HG03045 (cell line): ENCODE measurements at regions not wholly inside any gene's neighbourhood (a gene's known extent, or its start where the extent isn't known, plus 50 kb on each side); places are given as distances from the start of the nearest gene placed in this dataset.

Experiments used
- ATAC-seq: cut with Tn5 transposase; IDR thresholded peaks from one replicate; pipeline ENCODE4 v1.9.1; 2021; ENCODE audit warnings: mild to moderate bottlenecking, moderate library complexity; ENCODE audit not compliant: unreplicated experiment

DNA sequence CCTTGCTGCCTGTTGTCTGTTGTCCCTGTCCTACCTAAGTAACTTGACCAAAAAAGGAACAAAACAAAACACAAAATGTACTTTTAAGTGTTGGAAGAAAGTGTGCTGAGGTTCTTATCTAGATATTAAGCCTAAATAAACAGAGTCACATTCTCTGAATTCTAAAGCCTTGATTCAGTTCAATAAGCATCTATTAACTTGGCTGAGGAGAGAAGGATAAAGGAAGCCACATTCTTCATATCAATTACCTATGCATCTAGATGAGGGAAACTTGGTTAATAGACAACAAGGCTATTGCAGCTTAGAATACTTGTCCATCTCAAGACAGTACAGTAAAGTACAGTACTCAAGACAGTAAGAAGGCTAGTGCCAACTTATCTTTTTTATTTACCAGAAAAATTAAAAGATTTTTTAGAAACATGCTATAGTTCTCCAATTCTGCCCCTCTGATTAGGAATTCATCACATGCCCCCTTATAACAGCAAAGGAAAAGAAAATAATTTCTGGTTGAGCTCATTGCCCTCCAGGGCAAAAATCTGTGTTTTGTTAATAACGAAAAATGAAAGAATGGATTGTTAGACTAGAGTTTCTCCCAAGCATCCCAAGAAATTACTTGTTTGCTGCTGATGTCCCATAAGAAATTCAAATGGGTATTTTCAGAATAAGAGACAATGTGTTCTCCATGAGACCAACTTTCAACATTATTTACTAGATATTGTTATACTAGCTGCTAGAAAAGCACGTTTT is 546.5 kb upstream of the SEMA3D start:
- no peak for ATAC-seq

DNA sequence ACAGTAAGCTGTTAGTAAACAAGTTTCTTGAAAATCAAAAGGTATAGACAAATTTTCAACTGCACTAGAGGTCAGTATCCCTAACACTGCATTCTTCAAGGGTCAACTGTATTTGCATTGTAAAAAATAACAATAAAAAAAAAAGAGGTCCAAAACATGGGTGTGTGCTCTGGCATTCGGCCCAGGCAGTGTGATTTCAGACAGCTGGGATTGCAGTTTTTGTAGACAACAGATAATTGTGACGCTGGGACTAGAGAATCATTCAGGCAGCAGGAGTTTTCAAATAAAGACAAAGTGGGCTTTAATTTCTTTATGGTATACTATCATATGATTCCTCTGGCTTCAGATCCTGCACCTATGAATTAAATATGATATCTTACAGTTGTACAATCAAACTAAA is 543.2 kb upstream of the SEMA3D start:
- no peak for ATAC-seq

DNA sequence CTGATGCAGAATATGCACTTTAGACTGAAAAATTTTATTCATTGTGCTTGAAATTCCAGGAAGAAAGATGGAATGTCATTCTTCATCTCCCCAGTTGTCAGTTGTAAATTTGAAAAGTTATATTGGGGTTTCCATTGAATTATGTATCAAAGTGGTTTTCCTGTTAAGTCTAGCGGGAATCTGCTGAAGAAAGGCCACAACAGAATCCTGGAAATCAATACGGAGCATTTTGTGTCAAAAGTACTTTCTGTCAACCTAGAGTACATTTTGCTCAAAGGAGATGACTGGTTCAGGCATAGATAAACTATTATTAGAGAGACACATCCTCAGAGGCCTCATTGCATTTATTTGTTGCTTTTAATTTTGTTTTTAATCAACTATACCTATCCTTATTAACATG is 538.2 kb upstream of the SEMA3D start:
- ATAC-seq = no peak

DNA sequence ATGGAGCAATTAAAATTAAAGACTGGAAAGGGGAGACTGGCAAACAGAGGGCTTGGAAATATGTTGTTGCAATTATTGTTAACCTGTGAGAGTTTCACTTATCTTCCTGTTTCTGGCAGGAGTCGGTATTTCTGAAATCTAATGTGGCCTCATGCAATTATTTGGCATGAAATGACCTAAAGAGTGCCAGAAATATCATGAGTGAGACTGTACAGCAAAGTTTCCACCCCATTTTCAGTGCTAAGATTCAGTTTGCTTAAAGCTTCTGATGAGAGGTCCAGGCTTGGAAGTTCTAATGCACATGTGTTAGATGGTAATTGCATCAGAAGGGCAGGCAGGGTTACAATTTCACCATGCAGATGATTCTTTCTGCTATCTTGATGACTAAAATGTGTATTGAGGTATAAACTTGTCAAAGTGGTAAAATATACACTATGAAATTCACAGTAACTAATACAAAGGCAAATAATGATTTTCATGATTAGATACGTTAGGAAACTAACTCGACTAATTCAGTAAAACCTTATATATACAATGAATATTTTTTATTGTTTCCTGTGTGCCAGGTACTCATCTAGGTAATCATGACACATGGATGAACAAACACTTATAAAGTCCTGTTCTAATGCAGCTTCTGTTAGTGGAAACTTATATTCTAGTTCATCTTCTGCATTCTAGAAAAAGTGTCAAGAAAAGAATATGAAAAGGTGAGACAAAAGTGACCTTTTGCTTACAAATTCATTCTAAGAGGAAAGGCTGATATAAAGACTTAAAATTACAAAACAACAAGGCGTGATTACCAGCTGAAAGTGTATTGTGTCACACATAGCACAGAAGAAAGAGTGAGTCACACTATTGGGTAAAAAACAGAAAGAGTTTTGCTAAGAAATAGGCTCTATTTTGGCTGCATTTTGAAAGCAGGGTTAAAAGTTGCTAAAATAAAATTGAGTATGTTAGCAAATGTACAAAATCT is 533.4 kb upstream of the SEMA3D start:
- ATAC-seq = no peak

DNA sequence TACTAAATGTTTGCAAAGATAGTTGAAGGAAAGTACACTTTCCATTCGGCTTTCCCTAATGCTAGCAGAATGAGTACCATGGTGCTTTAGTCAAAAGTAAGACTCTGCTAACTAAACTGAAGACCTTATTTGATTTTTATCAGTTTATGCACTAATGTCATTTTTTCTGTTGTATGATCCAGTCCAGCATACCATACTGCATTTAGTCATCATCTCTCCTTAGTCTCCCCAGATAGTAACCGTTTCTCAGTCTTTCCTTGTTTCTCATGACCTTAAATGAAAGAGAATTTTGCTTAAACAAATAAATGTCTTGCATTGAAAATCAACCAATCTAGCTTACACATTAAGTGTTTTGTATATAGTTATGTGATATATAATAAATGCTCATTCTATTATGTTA is 529.5 kb upstream of the SEMA3D start:
- no peak for ATAC-seq

DNA sequence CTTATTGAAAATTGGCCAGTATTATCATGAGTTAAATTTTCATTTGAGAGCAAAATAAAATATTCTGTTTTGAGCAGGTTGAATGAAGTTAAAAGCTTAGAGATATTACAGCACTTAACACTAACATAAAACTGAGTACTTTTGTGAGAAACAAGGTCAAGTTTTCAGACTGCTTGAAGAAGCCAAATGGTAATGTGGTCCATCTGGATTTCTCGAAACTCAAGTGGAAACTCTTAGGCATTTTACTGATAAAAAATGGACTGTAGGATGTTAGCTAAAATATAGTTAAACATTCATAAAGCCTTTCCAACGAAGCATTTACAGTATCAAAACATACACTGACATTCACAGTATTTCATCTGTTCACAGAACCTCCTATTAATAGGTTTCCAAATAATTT is 528.1 kb upstream of the SEMA3D start:
- ATAC-seq = no peak

DNA sequence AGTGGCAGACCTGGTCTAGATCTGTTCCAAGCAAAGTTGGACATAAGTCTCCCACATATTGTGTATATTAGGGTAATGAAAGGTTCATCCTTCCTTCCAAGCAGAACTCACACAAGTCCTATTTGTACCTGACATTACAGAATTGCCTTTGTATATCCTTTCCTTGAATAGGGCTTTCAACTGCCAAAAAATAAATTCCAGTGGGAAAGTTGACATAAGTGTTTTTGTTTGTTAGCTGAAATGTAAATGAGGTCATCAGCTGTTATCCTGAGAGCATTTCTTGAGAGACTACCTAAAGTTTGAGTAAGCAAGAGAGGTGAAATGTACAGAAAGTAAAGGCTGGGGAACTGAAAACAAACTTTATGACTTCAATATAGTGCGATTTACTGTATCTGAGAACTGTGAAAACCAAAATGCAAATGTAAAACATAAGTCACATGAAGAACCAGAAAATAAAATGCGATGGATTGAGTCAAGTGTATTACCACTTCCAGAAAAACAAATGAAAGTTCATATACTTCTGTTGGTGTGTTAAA is 527.3 kb upstream of the SEMA3D start:
- no peak for ATAC-seq

DNA sequence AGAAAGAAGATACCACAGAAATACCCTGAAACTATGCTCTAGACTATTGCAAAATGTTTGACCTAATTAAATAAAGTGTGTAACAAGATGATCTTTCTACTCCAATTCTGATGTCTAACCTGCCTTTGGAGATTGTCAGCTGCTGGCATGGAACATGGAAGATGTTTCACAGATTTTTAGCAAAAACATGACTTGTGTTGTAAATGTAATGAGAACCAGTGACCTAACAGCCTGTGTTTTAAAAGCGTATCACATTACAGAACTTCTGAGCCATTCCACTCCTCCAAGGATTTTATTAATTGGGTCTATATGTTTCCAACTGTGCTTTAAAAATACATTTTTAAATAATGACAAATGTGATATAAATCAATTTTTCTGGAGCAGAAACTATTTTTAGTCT is 526.3 kb upstream of the SEMA3D start:
- ATAC-seq = no peak

DNA sequence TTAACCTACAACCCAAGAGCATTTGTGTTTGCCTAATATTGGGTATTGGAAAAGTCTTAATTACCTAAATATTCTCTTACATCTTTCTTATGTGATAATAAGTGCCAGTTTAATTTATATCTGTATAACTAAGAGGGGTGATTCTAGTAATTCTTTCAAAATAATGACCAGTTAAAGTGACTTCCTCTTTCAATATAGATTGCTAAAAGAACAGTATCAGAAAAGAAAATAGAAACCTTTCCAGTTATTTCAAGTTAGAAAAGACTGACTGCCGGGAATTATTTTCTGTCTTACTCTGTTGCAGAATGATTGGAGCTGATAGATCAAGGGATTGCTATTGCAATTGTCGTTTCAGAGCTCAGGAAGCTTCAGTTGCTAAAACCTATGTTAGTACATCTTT is 525.0 kb upstream of the SEMA3D start:
- no peak for ATAC-seq

DNA sequence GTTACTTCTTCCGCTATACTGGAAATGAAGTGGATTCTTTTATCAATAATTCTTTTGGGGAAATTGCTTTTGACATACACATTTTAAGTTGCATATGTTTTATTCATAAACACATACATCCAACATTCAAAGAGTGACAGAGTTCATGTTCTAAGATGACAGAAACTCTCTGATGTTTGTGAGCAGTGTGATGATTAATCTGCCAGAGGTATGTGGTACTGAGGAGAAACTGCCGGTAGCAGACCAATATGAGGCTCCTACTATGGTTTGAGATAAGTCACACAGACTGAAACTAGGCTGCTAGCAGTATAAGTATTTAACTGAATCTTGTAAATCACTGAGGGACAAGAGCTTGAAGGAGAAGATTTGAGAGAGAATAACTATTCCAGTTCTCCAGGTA is 524.1 kb upstream of the SEMA3D start:
- ATAC-seq = no peak

DNA sequence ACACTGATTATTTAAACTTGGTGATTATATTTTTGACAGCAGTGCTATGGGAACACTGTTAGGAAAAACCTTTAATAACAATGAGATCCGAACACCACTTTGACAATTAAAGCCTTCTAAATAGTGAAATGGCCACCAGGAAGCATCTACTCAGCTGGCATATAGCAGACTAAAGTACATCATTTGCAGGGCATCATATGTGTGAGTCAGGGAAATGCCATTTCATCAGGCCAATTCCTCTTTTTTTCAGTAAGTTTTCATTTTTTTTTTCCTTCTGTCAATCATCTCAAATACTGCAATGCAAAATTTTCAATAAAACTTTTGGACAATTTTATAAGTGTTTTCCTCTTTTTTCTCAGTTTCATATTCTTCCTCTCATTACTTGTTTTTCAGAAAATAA is 521.4 kb upstream of the SEMA3D start:
- ATAC-seq = no peak

DNA sequence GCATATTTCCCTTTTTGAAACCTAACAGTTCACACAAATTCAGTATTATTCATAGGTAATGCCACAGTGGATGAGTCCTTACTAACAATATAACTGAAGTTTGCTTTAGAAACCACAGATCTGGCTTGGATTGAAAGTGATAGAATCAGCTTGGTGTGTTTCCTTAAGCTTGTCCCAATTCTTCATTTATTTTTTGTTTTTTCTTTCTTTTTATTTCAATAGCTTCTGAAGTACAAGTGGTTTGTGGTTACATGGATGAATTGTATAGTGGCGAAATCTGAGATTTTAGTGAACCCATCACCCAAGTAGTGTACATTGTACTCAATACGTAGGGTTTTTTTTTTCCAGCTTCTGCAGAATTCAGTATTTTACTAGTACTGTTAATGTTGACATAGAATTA is 518.2 kb upstream of the SEMA3D start:
- ATAC-seq = no peak

DNA sequence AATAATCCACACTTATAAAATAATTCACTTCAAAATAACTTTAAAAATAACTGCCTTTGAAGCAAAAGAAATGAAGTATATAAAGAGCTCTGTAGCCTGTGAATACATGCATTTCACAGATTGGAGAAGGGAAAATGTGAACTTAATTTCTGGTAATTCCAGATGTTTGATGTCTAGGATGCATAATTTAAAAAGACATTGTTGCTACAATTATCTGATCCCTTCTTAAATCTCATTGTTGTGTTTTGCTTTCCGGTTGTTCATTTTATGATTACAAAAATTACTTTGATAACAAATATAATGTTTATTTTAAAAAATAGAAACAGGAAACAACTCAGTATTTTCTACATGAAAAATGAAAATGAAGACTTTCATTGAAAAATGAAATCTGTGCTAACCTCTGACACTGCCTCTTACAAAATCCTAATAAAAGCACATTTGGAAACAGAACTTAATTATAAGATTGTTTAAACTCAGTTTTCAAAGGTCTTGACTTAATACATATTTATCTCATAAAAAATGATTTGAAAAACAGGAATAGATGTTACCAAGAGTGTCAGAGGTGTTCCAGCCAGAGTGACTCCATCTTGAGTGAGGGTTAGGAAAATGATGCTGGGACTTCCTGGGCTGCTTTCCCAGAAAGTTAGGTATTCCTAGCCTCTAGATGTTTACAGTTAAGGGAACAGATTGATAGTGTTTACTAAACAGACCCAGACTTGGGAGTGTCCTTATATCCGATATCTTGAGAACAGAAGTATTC is 516.6 kb upstream of the SEMA3D start:
- ATAC-seq = no peak

DNA sequence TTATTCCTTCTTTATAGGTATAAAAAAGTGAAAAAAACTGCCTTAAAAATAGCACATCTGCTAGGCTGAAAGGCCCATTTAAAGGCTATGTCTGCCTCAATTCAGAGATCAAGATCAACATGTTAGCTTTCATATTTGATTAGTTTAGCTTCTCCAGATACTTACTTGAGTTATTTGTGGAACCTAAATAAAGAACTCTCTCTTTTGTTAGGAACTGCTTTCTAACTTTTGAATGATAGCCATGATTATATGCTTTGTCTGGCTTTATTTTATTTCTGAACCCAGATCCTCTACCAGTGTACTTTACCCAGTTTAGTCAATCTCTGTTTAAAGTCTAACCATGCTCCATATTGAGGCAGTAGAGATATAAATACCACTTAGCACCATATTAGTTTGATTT is 515.5 kb upstream of the SEMA3D start:
- ATAC-seq = no peak

DNA sequence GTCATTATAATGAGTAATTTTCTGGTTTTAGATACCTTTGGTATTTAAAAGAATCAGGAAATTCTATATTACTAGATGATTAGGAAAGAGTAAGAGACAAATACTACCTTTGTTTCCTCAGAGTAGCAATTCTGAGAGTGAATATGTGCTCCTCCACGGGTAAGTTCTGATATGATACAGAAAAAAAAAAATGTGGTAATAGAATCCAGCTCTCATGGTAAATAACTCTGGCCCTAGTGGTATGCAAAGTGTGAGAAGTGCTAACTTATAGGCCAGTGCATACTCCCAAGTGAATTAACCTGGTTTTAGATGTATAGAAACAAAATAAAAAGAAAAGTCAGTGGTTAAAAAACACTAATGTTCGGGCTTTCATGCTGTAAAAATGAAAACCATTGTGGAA is 512.6 kb upstream of the SEMA3D start:
- ATAC-seq = no peak

DNA sequence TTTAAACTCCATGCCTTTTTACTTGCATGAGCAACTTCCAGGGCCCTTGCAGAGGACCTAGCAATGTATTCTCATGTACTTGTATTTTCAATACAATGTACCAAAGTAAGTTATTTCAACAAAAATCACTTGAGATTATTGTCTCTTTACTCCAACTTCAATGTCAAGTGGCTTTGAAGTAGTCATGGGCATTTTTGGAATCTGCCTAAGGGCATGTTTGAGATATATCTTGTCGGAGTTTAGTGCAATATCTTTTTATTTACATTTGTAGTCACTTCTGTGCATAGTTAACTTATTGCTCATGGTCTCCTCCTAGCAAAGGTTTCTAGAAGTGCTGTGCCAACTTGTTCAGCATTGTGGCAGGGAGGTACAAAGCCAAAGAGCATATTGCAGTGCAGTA is 508.7 kb upstream of the SEMA3D start:
- no peak for ATAC-seq

DNA sequence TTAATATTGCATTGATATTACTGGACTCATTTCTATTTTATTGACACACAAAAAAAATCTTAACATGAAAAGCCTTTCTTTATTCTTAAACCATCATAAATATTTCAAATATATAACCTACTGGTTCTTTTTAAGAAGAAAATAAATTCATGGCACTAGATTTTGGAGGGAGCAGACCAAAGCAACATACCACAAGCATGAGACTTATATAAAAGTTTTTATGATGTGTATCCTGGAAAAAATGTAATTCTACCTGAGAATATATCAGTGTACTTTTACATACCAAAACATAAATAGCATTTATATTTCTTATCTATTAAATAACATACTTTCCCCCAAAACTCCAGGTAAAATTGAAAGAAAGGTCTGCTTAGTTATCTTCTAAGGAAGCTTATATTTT is 508.2 kb upstream of the SEMA3D start:
- ATAC-seq = no peak

DNA sequence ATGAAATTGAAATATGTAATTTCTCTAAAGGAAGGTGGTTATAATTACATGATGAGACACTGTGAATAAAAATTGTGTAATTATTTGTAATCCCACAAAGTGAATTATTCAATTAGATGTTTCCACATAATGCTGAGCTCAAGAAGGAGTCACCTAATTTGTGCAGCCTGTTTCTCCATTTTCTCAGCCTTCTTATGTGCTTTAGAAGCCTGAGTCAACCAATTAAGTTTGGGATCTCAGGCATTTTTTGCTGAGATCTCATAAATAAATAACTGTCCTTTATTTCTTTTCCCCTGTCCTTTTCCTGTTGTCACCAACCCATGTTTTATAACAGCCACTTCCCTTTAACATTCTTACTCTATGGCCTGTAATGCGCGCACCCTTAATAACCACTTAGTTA is 506.5 kb upstream of the SEMA3D start:
- ATAC-seq = no peak

DNA sequence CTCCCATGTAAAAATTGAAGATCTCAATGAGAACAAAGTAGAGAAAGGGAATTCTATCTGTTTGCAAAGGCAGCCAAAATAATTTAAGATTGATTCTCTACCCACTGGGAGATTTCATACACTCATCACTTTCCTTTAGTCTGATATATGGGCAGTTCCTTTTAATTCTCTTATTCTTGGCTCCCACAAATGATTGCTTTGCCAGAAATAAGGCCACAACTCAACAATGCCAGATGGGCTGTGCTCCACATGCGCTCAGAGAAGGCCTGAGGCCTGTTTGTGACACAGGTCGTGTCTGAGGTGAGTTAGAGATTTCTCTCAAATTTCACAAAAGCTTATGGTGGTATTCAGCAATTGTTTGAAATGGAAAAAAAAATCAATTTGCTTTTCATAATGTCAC is 501.9 kb upstream of the SEMA3D start:
- ATAC-seq = no peak

DNA sequence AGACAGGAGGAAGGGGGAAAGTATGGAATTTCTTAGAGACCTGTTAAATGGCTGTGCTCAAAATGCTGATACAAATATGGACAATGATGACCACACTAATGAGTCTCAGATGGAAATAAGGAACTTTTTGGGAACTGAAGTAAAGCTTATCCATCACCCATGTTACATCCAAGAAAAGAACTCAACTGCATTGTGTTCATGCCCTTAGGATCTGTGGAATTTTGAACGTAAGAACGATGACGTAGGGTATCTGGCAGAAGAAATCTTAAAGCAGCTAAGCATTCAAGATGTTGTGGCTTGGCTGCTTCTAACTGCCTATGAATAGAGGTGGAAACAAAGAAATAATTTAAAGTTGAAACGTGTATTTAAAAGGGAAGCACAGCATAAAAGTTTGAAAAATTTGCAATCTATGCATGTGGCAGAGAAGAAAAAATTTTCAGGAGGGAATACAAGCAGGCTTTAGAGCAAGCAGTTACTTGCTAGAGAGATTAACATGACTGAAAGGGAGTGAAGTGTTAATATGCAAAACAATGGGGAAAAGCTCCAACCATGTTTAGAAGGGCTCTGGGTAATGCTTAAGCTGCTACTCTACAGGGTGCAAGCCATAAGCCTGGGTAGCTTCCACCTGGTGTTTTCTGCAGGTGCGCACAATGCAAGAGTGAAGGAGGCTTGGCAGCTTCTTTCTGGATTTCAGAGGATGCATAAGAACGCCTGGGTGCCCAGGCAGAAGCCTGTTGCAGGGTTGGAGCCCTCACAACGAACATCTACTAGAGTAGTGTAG is 499.7 kb upstream of the SEMA3D start:
- ATAC-seq = no peak
